ENCODE measurements at regions not wholly inside any gene's neighbourhood (a gene's known extent, or its start where the extent isn't known, plus 50 kb on each side); places are given as distances from the start of the nearest gene placed in this dataset.

DNA sequence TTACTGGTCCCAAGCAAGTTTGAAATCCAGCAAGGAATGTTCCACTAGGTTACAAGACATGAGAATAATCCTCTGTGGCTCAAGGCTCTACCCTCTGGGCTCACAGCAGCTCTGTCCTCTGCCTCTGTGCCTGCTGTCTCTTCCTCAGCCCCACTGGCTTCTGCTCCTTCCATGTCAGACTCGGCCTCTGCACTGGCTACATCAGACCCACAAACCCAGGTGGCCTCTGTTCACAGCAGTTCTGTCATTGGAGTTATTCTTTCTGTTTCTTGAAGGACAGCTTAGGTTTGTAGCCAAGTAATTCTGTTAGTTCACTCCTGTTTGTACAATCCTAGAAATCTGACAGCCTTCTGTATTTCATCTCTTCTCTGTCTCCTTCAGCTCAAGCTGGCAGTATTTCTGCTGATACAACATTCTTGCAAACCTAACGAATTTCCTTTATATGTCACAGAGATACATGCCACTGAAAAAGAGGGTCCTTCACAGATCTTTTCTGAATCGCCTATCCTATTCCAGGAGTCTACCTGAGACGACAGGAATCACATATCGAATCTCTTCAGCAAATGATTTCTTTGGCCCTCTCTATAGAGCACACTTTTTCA, 227.8 kb upstream of the PLSCR5 start (continued):
- TF ChIP-seq HMGA2 (CRISPR knock-in tag; IDR thresholded peaks at IDR 0.05) (no peak), ZNF671 (CRISPR knock-in tag; IDR thresholded peaks at IDR 0.05) (no peak), TCF7 (CRISPR knock-in tag; IDR thresholded peaks at IDR 0.05; ENCODE audit: low read depth) (no peak)

DNA sequence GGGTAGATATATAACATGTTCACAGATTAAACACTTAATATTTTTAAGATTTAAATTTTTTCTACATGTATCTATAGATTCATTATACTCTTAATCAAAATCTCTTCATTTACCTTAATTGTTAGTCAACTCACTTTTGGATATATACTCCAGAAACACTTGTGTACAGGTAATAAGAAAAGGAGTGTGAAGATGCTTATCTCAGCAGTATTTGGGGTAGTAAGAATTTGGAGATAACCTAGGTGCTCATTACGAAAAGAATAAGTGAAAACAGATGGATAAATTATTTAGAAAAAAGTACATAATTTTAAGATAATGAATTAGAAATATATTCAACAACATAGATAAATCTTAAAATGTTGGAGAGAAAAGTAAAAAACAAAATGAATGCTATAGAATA, 226.5 kb upstream of the PLSCR5 start:
- H3K9me3 Mint-ChIP-seq: no peaks in the 10 kb centered on the region
- ChIA-PET CTCF (no interaction called here), POLR2A (no interaction called here)
- no peak overlapping the region for H3K4me3 Mint-ChIP-seq
- no peaks in the 10 kb centered on the region for H3K4me1 Mint-ChIP-seq
- ATAC-seq (no peak), DNase-seq (ENCODE audit: low spot score) (no peak)
- H3K36me3 Mint-ChIP-seq: no peaks in the 10 kb centered on the region
- no peaks in the 10 kb centered on the region for H3K27me3 Mint-ChIP-seq (ENCODE audit: low read depth)
- H3K27ac Mint-ChIP-seq: no peak overlapping the region
- TF ChIP-seq CBFB (CRISPR knock-in tag; IDR thresholded peaks at IDR 0.05; ENCODE audit: low read depth) (no peak), NR2C2 (CRISPR knock-in tag; IDR thresholded peaks at IDR 0.05) (no peak), ETV6 (CRISPR knock-in tag; IDR thresholded peaks at IDR 0.05) (no peak), CREB1 (CRISPR knock-in tag; IDR thresholded peaks at IDR 0.05) (no peak), EMX1 (CRISPR knock-in tag; IDR thresholded peaks at IDR 0.05) (no peak), ATF6 (CRISPR knock-in tag; IDR thresholded peaks at IDR 0.05) (no peak), SMAD3 (CRISPR knock-in tag; IDR thresholded peaks at IDR 0.05; ENCODE audit: borderline replicate concordance) (no peak), FOXK1 (CRISPR knock-in tag; IDR thresholded peaks at IDR 0.05) (no peak), ESRRA (CRISPR knock-in tag; IDR thresholded peaks at IDR 0.05; ENCODE audit: borderline replicate concordance) (no peak), ZNF219 (CRISPR knock-in tag; IDR thresholded peaks at IDR 0.05; ENCODE audit: borderline replicate concordance) (no peak), PRRX2 (CRISPR knock-in tag; IDR thresholded peaks at IDR 0.05) (no peak)
- TF ChIP-seq, protein P1, sequence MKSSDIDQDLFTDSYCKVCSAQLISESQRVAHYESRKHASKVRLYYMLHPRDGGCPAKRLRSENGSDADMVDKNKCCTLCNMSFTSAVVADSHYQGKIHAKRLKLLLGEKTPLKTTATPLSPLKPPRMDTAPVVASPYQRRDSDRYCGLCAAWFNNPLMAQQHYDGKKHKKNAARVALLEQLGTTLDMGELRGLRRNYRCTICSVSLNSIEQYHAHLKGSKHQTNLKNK (CRISPR knock-in tag; IDR thresholded peaks at IDR 0.05): no peak
- TF ChIP-seq, protein P2, sequence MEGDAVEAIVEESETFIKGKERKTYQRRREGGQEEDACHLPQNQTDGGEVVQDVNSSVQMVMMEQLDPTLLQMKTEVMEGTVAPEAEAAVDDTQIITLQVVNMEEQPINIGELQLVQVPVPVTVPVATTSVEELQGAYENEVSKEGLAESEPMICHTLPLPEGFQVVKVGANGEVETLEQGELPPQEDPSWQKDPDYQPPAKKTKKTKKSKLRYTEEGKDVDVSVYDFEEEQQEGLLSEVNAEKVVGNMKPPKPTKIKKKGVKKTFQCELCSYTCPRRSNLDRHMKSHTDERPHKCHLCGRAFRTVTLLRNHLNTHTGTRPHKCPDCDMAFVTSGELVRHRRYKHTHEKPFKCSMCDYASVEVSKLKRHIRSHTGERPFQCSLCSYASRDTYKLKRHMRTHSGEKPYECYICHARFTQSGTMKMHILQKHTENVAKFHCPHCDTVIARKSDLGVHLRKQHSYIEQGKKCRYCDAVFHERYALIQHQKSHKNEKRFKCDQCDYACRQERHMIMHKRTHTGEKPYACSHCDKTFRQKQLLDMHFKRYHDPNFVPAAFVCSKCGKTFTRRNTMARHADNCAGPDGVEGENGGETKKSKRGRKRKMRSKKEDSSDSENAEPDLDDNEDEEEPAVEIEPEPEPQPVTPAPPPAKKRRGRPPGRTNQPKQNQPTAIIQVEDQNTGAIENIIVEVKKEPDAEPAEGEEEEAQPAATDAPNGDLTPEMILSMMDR (IDR thresholded peaks at IDR 0.05): no peak
- TF ChIP-seq, protein P3, sequence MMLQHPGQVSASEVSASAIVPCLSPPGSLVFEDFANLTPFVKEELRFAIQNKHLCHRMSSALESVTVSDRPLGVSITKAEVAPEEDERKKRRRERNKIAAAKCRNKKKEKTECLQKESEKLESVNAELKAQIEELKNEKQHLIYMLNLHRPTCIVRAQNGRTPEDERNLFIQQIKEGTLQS (CRISPR knock-in tag; conservative IDR thresholded peaks at IDR 0.05): no peak

DNA sequence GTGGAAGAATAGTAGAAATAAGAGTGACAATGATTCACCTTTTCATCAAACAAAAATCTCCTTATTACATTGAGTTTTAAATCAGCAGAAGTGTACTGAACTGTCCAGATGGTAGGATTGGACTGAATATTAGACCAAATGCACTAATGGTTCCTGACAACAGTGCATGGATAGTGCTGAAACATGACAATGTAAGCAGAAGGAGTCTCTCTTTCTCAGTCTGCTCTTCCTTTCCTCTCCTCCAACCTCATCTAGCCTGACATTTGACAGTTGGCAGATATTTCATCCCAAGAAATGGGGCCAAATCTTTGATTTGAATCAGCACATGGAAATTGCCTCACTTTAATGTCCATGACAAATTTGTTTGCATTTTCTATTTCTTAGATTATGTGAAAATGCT, 225.1 kb upstream of the PLSCR5 start:
- ChIA-PET CTCF (no interaction called here), POLR2A (no interaction called here)
- Mint-ChIP-seq H3K9me3 (no peaks in the 10 kb centered on the region), H3K27me3 (ENCODE audit: low read depth) (no peaks in the 10 kb centered on the region), H3K4me3 (no peak overlapping the region), H3K4me1 (no peaks in the 10 kb centered on the region), H3K36me3 (no peaks in the 10 kb centered on the region), H3K27ac (no peak overlapping the region)
- ATAC-seq (no peak), DNase-seq (ENCODE audit: low spot score) (no peak)
- TF ChIP-seq NR1H2 (CRISPR knock-in tag; IDR thresholded peaks at IDR 0.05) (no peak), TEAD4 (CRISPR knock-in tag; IDR thresholded peaks at IDR 0.05) (no peak), NR3C1 (CRISPR knock-in tag; conservative IDR thresholded peaks at IDR 0.05; ENCODE audit: low read depth) (no peak), ATF6 (CRISPR knock-in tag; IDR thresholded peaks at IDR 0.05) (no peak), TEAD1 (CRISPR knock-in tag; IDR thresholded peaks at IDR 0.05) (no peak), SP1 (CRISPR knock-in tag; conservative IDR thresholded peaks at IDR 0.05) (no peak)

Measured in WTC11 (cell line).